ENCODE measurements at regions not wholly inside any gene's neighbourhood (a gene's known extent, or its start where the extent isn't known, plus 50 kb on each side); places are given as distances from the start of the nearest gene placed in this dataset.

- Histone ChIP-seq H3K4me1 (no peaks in the 10 kb centered on the region), H3K27ac (no peak overlapping the region), H3K4me3 (no peak overlapping the region), H3K9me3 (peaks cover 15% of the 10 kb centered on the region), H3K36me3 (no peaks in the 10 kb centered on the region), H3K27me3 (ENCODE audit: low read depth) (no peaks in the 10 kb centered on the region)
- TF ChIP-seq CTCF (IDR thresholded peaks at IDR 0.05), result peak; percentile 20
- intact Hi-C loops (cut with DNase I), result no loop called here
- DNase-seq, result no peak
- ATAC-seq, result peak in 1 of 2 donors; percentile 21
Measured at GRCh38 chr7:121510302-121510701, 114.2 kb upstream of the FAM3C start.

- intact Hi-C loops (cut with DNase I), result no loop called here
- Histone ChIP-seq H3K9me3 (peaks cover 15% of the 10 kb centered on the region), H3K36me3 (no peaks in the 10 kb centered on the region), H3K27me3 (ENCODE audit: low read depth) (no peaks in the 10 kb centered on the region), H3K4me1 (no peaks in the 10 kb centered on the region), H3K4me3 (no peak overlapping the region), H3K27ac (no peak overlapping the region)
- no peak for ATAC-seq
- no peak for DNase-seq
- TF ChIP-seq CTCF (IDR thresholded peaks at IDR 0.05), result no peak
Measured at GRCh38 chr7:121505540-121506182, 109.6 kb upstream of the FAM3C start.

GRCh38 chr7:121505021-121505420 is 108.9 kb upstream of the FAM3C start:
- H3K4me1 ChIP-seq, result no peaks in the 10 kb centered on the region
- DNase-seq (no peak), ATAC-seq (no peak)
- no peaks in the 10 kb centered on the region for H3K27me3 ChIP-seq (ENCODE audit: low read depth)
- H3K9me3 ChIP-seq, result peaks cover 13% of the 10 kb centered on the region
- no peak overlapping the region for H3K4me3 ChIP-seq
- no peaks in the 10 kb centered on the region for H3K36me3 ChIP-seq
- no peak overlapping the region for H3K27ac ChIP-seq
- intact Hi-C loops (cut with DNase I), result no loop called here
- TF ChIP-seq CTCF (IDR thresholded peaks at IDR 0.05), result no peak

- TF ChIP-seq CTCF (IDR thresholded peaks at IDR 0.05), result no peak
- Histone ChIP-seq H3K4me3 (no peak overlapping the region), H3K27ac (no peak overlapping the region), H3K4me1 (no peaks in the 10 kb centered on the region), H3K36me3 (no peaks in the 10 kb centered on the region), H3K27me3 (ENCODE audit: low read depth) (no peaks in the 10 kb centered on the region), H3K9me3 (peaks cover 13% of the 10 kb centered on the region)
- no peak for ATAC-seq
- no peak for DNase-seq
- intact Hi-C loops (cut with DNase I), result no loop called here
Measured at GRCh38 chr7:121504482-121504881, 108.4 kb upstream of the FAM3C start.

- Histone ChIP-seq H3K4me3 (no peak overlapping the region), H3K4me1 (no peaks in the 10 kb centered on the region), H3K27ac (no peak overlapping the region), H3K9me3 (peaks cover 13% of the 10 kb centered on the region), H3K27me3 (ENCODE audit: low read depth) (no peaks in the 10 kb centered on the region), H3K36me3 (no peaks in the 10 kb centered on the region)
- DNase-seq (no peak), ATAC-seq (no peak)
- no peak for TF ChIP-seq CTCF (IDR thresholded peaks at IDR 0.05)
- intact Hi-C loops (cut with DNase I), result no loop called here
Measured at GRCh38 chr7:121503730-121504129, 107.6 kb upstream of the FAM3C start.

Data from lower lobe of right lung (tissue), 2 donors.